BE2C (cell line): ENCODE measurements at regions not wholly inside any gene's neighbourhood (a gene's known extent, or its start where the extent isn't known, plus 50 kb on each side); places are given as distances from the start of the nearest gene placed in this dataset.

Source experiments
- DNase-seq: peaks from one replicate; pipeline ENCODE4 v3.0.0-alpha.2; 2020
- H3K27me3 ChIP-seq: fragments of 250-450 bp; sonication (Bioruptor Pico); 2 replicates; pipeline ENCODE4 v1.5.1; 2020; ENCODE audit warnings: mild to moderate bottlenecking
- H3K36me3 ChIP-seq: fragments of 250-450 bp; sonication (Bioruptor Pico); 2 replicates; pipeline ENCODE4 v1.5.1; 2020; ENCODE audit warnings: mild to moderate bottlenecking
- H3K4me1 ChIP-seq: fragments of 250-450 bp; sonication (Bioruptor Pico); 2 replicates; pipeline ENCODE4 v1.5.1; 2020
- H3K4me3 ChIP-seq: 2 replicates; pipeline ENCODE4 v1.5.1; 2011; ENCODE audit warnings: low read depth, low read length
- H3K9me3 ChIP-seq: fragments of 250-450 bp; sonication (Bioruptor Pico); 2 replicates; pipeline ENCODE4 v1.5.1; 2020
- TF ChIP-seq, protein P1 (sequence below): IDR thresholded peaks from 2 replicates; pipeline ENCODE4 v1.5.1; 2012; ENCODE audit warnings: mild to moderate bottlenecking, low read depth, low read length

DNA sequence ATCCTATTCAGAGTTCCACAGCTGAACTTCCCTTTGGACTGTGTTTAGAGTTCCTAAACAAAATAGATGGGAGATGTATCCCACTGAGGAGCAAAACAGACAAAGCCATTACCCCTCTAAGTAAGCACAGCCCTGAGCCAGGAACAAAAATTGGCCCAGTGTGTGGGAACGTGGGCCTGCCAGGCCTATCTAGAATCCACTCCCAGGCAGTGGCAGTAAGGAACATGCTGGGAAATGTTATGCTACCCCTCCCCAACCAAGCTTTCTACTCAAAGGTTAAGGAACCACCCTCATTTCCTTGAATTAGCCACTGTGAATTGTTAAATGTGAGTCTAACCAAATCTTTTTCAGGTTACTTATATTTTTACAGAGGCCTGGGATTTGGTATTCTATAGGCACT, 405.1 kb upstream of the PTGER4 start:
- Histone ChIP-seq H3K9me3 (no peaks in the 10 kb centered on the region), H3K36me3 (no peaks in the 10 kb centered on the region), H3K27me3 (no peaks in the 10 kb centered on the region), H3K4me1 (no peaks in the 10 kb centered on the region), H3K4me3 (no peak overlapping the region)
- no peak for DNase-seq
- TF ChIP-seq, protein P1, sequence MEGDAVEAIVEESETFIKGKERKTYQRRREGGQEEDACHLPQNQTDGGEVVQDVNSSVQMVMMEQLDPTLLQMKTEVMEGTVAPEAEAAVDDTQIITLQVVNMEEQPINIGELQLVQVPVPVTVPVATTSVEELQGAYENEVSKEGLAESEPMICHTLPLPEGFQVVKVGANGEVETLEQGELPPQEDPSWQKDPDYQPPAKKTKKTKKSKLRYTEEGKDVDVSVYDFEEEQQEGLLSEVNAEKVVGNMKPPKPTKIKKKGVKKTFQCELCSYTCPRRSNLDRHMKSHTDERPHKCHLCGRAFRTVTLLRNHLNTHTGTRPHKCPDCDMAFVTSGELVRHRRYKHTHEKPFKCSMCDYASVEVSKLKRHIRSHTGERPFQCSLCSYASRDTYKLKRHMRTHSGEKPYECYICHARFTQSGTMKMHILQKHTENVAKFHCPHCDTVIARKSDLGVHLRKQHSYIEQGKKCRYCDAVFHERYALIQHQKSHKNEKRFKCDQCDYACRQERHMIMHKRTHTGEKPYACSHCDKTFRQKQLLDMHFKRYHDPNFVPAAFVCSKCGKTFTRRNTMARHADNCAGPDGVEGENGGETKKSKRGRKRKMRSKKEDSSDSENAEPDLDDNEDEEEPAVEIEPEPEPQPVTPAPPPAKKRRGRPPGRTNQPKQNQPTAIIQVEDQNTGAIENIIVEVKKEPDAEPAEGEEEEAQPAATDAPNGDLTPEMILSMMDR: no peak

DNA sequence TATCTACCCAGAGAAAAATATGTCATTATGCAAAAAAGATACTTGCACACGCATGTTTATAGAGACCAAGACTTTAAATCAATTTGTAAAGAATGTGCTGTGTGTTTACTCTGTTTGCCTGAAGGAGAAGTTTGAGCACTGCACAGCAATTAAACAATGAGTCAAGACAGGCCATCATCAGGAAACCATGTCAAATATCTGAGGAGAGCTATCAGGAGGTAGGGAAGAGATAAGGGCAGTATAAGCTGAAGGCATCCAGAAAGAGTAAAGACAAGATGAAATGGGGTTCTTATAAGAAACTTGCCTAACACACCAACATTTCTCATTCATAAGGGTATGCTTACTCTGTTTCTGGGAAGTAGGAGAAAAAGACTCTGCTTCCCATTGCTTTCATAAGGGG, 405.8 kb upstream of the PTGER4 start:
- TF ChIP-seq, protein P1: no peak
- DNase-seq: no peak
- Histone ChIP-seq H3K4me3 (no peak overlapping the region), H3K27me3 (no peaks in the 10 kb centered on the region), H3K36me3 (no peaks in the 10 kb centered on the region), H3K9me3 (no peaks in the 10 kb centered on the region), H3K4me1 (no peaks in the 10 kb centered on the region)

DNA sequence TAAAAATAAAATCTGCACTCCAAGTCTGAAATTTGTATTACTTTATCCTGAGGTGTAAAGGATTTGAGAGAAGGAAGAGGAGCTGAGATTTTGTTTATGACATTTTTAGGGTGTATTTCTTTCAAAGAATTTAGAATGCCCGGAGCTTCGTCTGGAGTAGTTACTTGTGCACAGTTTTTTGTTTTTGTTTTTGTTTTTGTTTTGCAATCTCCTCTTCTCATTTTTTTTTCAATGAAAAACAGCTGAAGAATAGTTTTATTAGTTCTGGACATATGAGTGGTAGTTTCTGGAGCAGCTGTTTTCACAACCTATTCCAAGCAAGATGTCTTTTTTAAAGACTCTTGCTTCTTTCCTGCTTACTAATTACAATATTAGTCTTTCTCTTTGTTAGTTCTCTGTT, 408.2 kb upstream of the PTGER4 start:
- H3K36me3 ChIP-seq: no peaks in the 10 kb centered on the region
- H3K4me1 ChIP-seq: no peaks in the 10 kb centered on the region
- H3K9me3 ChIP-seq: no peaks in the 10 kb centered on the region
- no peak for DNase-seq
- H3K4me3 ChIP-seq: no peak overlapping the region
- TF ChIP-seq, protein P1: no peak
- no peaks in the 10 kb centered on the region for H3K27me3 ChIP-seq

DNA sequence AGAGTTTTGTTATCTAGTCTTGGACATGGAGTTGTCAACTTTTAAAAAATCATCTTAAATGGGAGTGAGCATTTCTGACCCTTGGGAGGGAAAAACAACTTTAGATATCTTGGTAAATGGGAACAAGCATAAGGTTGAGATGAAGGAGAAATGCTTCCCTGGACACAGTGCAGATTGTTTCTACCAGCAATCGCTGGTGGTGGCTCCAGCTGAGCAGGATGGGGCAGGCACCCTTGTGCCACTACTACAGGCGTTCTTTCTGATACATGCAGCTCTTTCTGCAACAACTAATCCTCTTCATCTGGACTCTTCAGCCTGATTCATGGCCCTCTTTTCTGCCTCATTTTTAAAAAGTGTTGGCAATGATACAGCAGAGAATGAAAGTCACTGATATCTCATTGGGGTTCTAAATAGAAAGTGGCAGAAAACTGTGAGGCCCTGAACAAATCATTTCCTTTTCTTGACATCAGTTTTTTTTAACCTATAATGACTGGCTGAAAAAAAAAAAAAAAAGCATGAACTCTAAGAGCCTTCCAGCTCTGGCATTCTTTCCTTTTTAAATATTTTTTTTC, 409.4 kb upstream of the PTGER4 start:
- no peaks in the 10 kb centered on the region for H3K4me1 ChIP-seq
- no peak overlapping the region for H3K4me3 ChIP-seq
- no peaks in the 10 kb centered on the region for H3K27me3 ChIP-seq
- no peak for DNase-seq
- TF ChIP-seq, protein P1: no peak
- no peaks in the 10 kb centered on the region for H3K36me3 ChIP-seq
- no peaks in the 10 kb centered on the region for H3K9me3 ChIP-seq

DNA sequence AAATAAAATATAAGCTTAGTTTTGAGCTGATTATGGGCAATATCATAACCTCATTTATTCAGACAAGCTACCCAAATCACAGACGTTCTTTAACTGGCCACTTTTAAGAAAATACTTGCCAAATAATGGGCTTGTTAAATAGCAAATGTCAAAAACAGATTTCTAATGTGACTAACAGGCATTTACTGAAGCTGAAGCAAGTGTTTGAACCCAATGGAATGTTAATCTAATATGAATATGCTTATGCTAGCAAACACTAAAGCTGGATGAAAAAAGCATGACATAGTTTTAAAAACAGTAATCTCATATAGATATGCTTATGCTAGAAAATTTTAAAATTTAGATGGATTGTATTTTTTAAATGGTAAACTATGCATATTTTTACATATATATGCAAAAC, 411.6 kb upstream of the PTGER4 start:
- no peaks in the 10 kb centered on the region for H3K36me3 ChIP-seq
- H3K27me3 ChIP-seq: no peaks in the 10 kb centered on the region
- H3K9me3 ChIP-seq: no peaks in the 10 kb centered on the region
- no peak for DNase-seq
- no peak overlapping the region for H3K4me3 ChIP-seq
- TF ChIP-seq, protein P1: no peak
- no peaks in the 10 kb centered on the region for H3K4me1 ChIP-seq

DNA sequence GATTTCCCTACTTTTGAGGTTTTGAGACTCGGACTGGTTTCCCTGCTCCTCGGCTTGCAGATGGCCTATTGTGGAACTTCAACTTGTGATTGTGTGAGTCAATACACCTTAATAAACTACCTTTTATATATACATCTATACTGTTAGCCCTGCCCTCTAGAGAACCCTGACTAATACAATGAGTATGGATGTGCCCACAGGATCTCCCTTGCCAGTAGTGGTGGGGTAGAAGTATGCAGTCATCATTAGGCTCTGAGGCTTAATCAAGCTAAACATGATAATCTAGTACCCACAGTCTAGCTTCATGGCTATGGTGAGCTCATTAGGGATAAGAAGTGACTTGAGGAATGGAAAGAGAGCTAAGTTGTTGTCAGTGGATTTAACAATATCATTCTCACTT, 412.8 kb upstream of the PTGER4 start:
- Histone ChIP-seq H3K4me1 (no peaks in the 10 kb centered on the region), H3K27me3 (no peaks in the 10 kb centered on the region), H3K9me3 (no peaks in the 10 kb centered on the region), H3K36me3 (no peaks in the 10 kb centered on the region), H3K4me3 (no peak overlapping the region)
- no peak for DNase-seq
- TF ChIP-seq, protein P1: no peak
